KOPT-K1 (cell line): ENCODE measurements at regions not wholly inside any gene's neighbourhood (a gene's known extent, or its start where the extent isn't known, plus 50 kb on each side); places are given as distances from the start of the nearest gene placed in this dataset.

Source experiments
- H3K27ac ChIP-seq: fragments of 200-600 bp; sonication (generic); 2 replicates; pipeline ENCODE4 v1.5.1; 2016; ENCODE audit warnings: antibody characterized with exemption, mild to moderate bottlenecking, low read depth, low read length; ENCODE audit not compliant: poor library complexity, severe bottlenecking
- H3K36me3 ChIP-seq: fragments of 200-600 bp; sonication (generic); 2 replicates; pipeline ENCODE4 v1.5.1; 2017; ENCODE audit warnings: antibody characterized with exemption, mild to moderate bottlenecking, low read length, moderate library complexity; ENCODE audit not compliant: insufficient read depth
- H3K9me3 ChIP-seq: fragments of 200-600 bp; sonication (generic); 2 replicates; pipeline ENCODE4 v1.5.1; 2017; ENCODE audit warnings: antibody characterized with exemption, low read length, mild to moderate bottlenecking; ENCODE audit not compliant: insufficient read depth, poor library complexity, severe bottlenecking

DNA sequence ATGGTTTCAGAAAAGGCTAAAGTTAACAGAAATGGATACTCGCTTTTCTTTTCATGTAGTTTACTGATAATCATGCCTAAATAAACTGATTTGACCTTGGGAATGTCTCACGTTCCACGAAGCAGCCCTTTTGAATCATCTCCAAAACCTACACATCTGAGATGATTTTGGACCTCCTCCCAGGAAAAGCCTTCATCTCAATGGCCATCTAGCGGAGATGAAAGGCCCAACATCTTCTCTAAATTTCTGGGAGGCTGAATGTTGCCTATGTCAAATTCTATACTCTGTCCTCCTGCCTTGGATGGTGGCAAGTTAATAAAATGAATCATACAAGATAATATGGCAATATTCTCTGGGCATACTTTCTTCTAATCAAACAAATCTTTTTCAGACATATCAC, 448.5 kb downstream of the ZEB2 start:
- Histone ChIP-seq H3K27ac (no peak overlapping the region), H3K9me3 (no peaks in the 10 kb centered on the region), H3K36me3 (no peaks in the 10 kb centered on the region)

DNA sequence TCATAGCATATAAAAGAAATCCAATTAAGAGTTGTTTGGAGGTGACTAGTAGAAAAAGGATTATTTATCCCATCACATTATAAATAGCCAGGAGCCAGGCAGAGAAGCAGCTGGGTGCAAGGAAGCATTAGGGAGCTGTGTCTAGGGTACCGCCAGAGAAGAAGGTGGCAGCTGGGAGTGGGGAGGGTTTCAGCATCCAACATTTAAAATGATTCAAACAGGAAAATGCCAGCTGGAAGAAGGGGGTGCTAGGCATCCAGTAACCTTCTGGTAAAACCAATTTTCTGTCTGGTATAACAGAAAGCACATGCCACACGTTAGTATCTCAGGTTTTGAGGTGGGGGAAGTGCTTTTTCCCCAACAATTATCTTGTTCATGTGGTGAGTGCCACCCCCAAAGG, 452.4 kb downstream of the ZEB2 start:
- Histone ChIP-seq H3K27ac (no peak overlapping the region), H3K9me3 (no peaks in the 10 kb centered on the region)

DNA sequence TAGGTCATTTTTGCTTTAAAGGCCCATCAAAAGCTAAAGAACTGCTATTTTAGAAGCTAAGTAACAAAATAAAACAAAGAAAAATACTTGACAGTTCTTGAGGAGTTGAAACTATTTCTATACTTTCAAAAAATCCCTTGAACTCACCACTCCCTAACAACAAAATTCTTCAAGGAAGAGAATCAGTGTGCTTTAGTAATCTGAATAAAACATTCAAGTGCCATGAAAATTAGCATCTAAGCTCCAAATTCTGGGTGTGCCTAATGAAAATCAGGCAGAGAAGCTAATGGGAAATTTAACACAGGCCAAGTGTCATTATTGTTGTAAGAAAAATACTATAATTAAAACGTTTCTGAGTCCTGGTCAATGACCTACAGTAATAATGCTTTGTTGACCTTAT, 456.3 kb downstream of the ZEB2 start:
- no peaks in the 10 kb centered on the region for H3K36me3 ChIP-seq
- no peaks in the 10 kb centered on the region for H3K9me3 ChIP-seq
- H3K27ac ChIP-seq, result no peak overlapping the region

More for the DNA sequence above, 452.4 kb downstream of the ZEB2 start:
- no peaks in the 10 kb centered on the region for H3K36me3 ChIP-seq

DNA sequence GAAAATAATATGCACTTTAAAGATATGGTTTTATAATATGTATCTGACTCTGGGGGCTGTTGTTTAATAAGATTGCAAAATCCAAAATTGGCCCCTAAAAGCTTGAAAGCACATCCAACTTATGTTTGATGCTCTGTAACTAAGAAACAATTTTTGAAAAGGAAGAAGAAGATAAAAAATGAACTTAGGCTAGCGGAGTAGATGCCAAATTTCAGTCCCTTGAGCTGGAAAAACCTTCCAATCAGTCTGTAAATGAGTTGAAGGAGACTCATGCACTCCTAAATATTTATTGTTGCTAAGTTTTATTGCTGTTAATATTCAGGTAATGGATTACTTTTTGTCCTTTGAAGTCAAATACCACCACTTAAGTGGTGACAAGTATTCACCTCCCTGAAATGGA, 465.0 kb downstream of the ZEB2 start:
- Histone ChIP-seq H3K27ac (no peak overlapping the region), H3K36me3 (no peaks in the 10 kb centered on the region), H3K9me3 (no peaks in the 10 kb centered on the region)

DNA sequence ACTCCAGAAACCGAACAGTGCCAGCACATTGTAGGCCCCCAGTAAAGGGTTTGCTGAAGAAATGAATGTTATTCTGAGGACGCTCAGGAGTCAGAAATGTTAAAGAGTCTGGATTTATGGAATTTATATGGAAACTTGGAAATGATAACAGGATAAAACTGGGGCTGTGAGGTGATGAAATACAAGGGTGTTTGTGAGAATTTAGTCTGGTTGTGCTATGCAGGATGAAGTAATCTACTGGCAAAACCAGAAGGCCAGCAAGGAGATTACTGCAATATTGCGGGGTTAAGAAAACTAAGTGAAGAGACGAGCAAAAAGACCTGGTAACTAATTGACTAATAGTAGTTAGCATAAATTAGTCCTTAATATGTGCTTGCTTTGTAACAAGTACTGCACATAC, 467.8 kb downstream of the ZEB2 start:
- Histone ChIP-seq H3K9me3 (no peaks in the 10 kb centered on the region), H3K36me3 (no peaks in the 10 kb centered on the region), H3K27ac (no peak overlapping the region)

DNA sequence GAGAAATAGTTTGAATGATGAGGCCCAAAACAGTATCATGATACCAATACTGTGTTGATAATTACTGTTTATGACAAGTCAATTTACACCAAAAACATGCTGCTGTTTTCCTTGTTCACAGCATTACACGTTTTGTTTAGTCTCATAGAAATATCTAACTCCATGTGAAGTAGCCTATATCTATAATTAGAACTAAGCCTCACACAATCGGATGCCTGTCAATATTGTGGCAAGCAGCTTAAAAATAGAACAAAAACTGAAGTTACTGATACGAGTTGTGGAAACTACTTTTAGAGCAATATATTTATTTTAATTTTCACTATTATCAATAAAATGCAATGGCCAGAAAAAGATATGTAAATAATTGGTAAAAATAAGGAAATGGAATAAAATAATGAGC, 470.8 kb downstream of the ZEB2 start:
- no peak overlapping the region for H3K27ac ChIP-seq
- no peaks in the 10 kb centered on the region for H3K9me3 ChIP-seq
- no peaks in the 10 kb centered on the region for H3K36me3 ChIP-seq

DNA sequence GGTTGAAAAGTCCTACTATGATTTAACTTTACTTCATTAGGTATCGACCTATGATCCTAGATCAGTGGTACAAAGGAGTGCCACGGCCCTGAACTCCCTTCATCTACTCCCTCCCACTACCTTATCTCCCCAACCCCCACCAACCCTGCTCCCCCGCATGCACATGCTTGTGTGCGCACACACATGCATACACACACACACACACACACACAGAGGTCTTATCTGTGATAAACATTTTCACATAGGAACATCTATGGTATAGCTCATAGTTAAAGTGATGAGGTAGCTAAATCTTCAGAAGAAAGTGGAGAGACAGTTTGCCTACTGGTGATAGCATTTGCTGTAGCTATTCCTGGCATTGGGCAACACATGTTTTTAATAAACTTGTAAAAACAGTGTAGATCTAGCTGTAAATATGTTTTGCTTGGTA, 471.3 kb downstream of the ZEB2 start:
- H3K36me3 ChIP-seq, result no peaks in the 10 kb centered on the region
- H3K9me3 ChIP-seq, result no peaks in the 10 kb centered on the region
- no peak overlapping the region for H3K27ac ChIP-seq

DNA sequence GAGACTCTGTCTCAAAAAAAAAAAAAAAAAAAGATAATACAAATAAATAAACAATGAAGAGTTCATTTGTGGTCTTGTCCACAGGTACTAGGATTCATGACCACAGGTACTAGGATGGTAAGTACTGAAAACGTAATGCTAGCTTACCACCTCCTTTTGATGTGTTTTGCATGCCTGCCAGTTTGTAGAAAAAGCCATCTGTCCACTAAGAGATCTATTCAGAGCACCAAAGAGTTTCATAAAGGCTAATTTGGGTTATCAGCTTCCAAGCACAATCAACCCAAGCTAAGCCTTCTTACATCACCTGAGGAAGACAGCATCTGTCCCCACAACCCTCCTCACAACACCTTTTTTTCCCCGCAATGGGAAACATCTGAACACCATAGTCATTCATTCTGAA, 477.2 kb downstream of the ZEB2 start:
- Histone ChIP-seq H3K9me3 (no peaks in the 10 kb centered on the region), H3K27ac (no peak overlapping the region), H3K36me3 (no peaks in the 10 kb centered on the region)

DNA sequence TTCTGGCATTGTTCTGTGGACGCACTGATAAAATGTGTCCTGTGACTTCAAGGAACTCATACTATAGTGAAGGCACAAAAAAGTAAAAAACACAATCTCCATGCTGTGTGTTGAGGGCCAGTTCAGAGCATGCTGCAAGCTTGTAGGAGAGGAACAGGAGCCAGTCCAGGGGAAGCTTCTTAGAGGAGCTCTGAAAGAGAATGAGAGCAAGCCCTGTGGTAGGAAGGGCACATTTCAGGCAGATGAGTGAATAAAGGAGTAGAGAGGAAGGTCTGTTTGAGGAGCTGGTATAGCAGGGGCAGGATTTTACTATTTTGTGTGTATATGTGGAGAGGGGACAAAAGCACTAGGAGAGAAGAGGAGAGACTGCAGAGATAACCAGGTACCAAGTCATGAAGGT, 478.3 kb downstream of the ZEB2 start:
- no peaks in the 10 kb centered on the region for H3K36me3 ChIP-seq
- H3K27ac ChIP-seq, result no peak overlapping the region
- H3K9me3 ChIP-seq, result no peaks in the 10 kb centered on the region

DNA sequence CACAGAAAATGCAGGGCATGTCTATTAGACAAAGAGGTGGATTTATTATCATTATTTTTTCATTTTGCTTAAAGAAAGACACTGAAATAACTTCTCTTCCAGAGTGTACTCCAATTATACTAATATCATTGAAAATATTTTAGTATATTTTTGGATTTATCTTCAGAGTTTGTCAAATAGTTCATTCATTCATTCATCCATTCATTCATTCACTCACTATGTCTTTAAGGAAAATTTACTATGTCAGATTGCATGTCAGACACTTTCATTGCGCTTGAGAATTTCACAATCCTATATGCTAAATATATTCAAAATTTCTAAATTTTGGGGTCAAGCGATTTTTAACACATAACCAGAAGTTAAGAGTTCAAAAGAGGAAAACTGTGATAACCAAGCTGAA, 479.1 kb downstream of the ZEB2 start:
- Histone ChIP-seq H3K36me3 (no peaks in the 10 kb centered on the region), H3K27ac (no peak overlapping the region)

DNA sequence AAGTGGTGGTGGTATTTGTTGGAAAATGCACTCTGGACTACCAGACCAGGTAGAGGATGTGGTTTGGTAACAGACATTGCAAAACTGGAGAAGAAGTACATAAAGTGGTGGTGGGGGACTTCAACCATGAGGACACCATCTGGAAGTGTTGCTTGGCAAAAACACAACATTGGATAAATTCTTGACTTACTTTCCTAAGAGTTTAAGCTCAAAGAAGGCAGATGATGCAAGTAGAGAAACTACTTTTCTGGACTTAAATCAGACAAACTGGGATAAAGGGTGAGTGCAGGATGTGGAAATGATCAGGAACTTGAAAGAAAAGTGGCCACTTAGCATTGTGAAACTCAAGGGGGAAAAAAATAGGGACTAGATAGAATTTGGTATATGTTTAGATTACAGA, 487.4 kb downstream of the ZEB2 start:
- Histone ChIP-seq H3K9me3 (no peaks in the 10 kb centered on the region), H3K27ac (no peak overlapping the region), H3K36me3 (no peaks in the 10 kb centered on the region)

More for the DNA sequence above, 479.1 kb downstream of the ZEB2 start:
- H3K9me3 ChIP-seq, result no peaks in the 10 kb centered on the region

DNA sequence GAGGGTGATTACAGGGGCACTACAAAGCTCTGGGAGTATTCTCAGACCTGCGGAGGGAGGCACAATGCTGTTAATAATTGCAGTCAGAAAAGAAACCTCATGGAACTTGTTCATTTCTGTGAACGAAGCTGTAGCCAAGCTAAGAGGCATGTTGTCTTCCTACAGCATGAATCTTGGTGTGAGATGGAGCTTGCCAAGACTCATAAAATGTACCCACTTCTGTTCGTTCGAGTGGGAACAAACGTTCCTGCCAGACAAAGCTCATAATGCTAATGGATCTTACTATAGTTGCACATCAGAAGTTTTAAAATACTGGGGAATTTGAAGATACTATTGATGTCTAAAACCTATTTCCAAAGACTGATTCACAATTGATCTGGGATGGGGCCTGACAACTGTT, 489.1 kb downstream of the ZEB2 start:
- Histone ChIP-seq H3K36me3 (no peaks in the 10 kb centered on the region), H3K27ac (no peak overlapping the region), H3K9me3 (no peaks in the 10 kb centered on the region)

DNA sequence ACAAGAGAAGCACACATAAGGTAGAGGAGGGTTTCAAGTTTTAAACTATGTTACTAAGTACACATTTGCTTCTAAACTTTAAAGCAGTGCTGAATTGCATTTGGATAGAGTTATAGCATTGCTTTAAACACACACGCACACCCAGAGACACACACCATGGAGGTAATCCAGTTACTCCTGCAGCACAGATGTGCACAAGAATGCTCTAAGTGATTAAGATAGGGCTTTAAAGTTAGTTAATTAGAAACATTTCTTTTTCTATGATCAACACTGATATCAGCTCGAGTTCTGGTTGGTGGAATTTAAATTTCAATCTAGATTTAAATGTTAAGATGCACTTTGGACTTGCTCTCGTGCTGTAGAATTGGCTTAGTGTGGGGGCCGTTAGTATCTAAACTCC, 492.3 kb downstream of the ZEB2 start:
- Histone ChIP-seq H3K27ac (no peak overlapping the region), H3K9me3 (no peaks in the 10 kb centered on the region)

DNA sequence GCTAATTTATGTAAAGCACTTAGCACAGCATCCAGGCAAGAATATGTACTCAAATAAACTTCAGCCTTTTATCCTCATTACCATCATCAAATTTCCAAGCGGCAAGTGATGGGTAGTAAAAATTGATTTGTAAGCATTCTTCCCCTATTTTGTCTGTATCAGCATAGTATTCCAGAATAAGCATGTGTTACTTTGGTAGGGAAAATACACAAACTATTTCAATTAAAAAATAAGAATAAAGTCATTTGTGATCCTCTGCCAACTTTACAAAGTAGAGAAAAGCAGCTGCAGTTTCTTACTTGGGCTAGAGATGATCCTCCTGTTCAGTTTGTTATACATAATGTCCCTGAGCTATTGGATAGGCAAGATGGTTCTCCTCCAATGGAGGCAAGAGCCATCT, 493.2 kb downstream of the ZEB2 start:
- Histone ChIP-seq H3K27ac (no peak overlapping the region), H3K9me3 (no peaks in the 10 kb centered on the region), H3K36me3 (no peaks in the 10 kb centered on the region)

More for the DNA sequence above, 492.3 kb downstream of the ZEB2 start:
- H3K36me3 ChIP-seq, result no peaks in the 10 kb centered on the region

DNA sequence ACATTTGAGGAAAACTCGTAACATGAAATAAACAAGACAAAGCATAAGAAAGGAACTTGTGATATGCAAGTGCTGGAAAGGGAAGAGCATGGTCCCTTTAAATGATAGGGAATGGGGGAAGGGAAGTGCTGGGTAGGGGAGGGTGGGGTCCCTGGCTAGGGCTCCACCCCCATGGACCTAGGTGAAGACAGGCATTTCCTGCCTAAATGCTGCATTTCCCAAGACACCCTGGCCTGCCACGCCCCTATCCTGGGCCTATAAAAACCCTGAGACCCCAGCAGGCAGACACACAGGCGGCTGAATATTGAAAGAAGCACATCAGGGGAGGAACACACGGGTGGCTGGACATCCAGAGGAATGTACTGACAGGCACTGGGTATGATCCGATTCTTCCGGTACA, 499.9 kb downstream of the ZEB2 start:
- Histone ChIP-seq H3K9me3 (no peaks in the 10 kb centered on the region), H3K36me3 (no peaks in the 10 kb centered on the region), H3K27ac (no peak overlapping the region)

DNA sequence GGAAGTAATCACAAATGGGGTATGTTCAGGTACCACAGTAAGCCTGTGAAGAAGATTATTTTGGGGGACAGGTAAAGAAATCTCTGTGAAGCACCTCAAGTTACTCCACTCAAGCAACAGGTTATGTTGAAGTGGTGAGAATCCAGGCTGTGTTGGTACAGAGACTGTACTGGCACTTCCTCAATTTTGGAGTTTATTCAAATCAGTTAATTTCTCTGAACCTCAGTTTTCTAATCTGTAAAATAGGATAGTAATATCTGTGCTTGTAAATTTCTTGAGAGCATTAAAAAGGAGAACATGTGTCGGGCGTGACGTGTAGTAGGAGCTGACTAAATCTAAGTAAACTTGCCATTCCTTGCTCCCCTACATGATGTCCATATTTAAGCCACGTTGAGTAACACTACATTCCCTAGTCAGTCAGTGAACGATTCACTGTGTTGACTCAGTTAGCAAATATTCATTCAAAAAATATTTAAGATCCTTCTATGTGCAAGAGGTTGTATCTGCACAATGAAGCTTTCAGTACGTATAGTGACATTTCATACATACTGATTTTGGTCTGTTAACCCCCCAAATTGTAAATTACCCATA, 504.2 kb downstream of the ZEB2 start:
- H3K9me3 ChIP-seq, result no peaks in the 10 kb centered on the region
- no peaks in the 10 kb centered on the region for H3K36me3 ChIP-seq
- H3K27ac ChIP-seq, result no peak overlapping the region
